Stomach (tissue), 8 donors: ENCODE measurements at regions not wholly inside any gene's neighbourhood (a gene's known extent, or its start where the extent isn't known, plus 50 kb on each side); places are given as distances from the start of the nearest gene placed in this dataset.

Experiments
- DNase-seq, 2 donors: peaks; one replicate each; pipeline versions ENCODE4 v3.0.0 to v3.0.0-alpha.2; 2013 to 2019
- H3K27ac ChIP-seq, 5 donors: fragments of 200-600 bp in 4 of 5; sonication (generic) in 4 of 5; one replicate each; pipeline ENCODE4 v1.5.1; 2013 to 2019; ENCODE audit warnings: mild to moderate bottlenecking in 1 of 5, moderate library complexity in 1 of 5
- H3K27me3 ChIP-seq, 3 donors: fragments of 200-600 bp; sonication (generic); one replicate each; pipeline ENCODE4 v1.5.1; 2017 to 2019; ENCODE audit warnings: mixed run types in 1 of 3
- H3K36me3 ChIP-seq, 4 donors: fragments of 200-600 bp; sonication (generic); 1 replicate in 3 of 4; 2 replicates in 1 of 4; pipeline ENCODE4 v1.5.1; 2016 to 2019
- H3K4me1 ChIP-seq, 4 donors: fragments of 200-600 bp; sonication (generic); one replicate each; pipeline ENCODE4 v1.5.1; 2016 to 2019
- H3K4me3 ChIP-seq, 4 donors: fragments of 200-600 bp; sonication (generic) in 3 of 4; one replicate each; pipeline ENCODE4 v1.5.1; 2016 to 2019; ENCODE audit warnings: mild to moderate bottlenecking in 1 of 4
- H3K9me3 ChIP-seq, 4 donors: fragments of 200-600 bp; sonication (generic); one replicate each; pipeline ENCODE4 v1.5.1; 2016 to 2019
- CTCF ChIP-seq, 7 experiments: fragments of 450-650 bp in 4 of 7; fragments of 200-600 bp in 3 of 7; sonication (generic) in 3 of 7; IDR thresholded peaks; one replicate each; pipeline ENCODE4 v1.5.1; 2016 to 2019; ENCODE audit warnings: antibody characterized with exemption in 7 of 7, control low read depth in 2 of 7, mild to moderate bottlenecking in 1 of 7
- EP300 ChIP-seq: sonication (generic); formaldehyde crosslinking; IDR thresholded peaks from one replicate; pipeline ENCODE4 v1.6.1; 2017; ENCODE audit warnings: antibody characterized with exemption
- POLR2A ChIP-seq, 4 donors: fragments of 450-650 bp; IDR thresholded peaks; one replicate each; pipeline ENCODE4 v1.6.1; 2016; ENCODE audit warnings: antibody characterized with exemption in 4 of 4, control low read depth in 2 of 4, mild to moderate bottlenecking in 1 of 4, moderate library complexity in 1 of 4
- POLR2AphosphoS5 ChIP-seq, 3 donors: sonication (generic); formaldehyde crosslinking; IDR thresholded peaks; one replicate each; pipeline ENCODE4 v1.6.1; 2016; ENCODE audit warnings: antibody characterized with exemption in 3 of 3
- WGBS, 5 donors: extraction: QIAGEN DNeasy Blood & Tissue Kit in 3 of 5; methylation state at CpG; one replicate each; pipeline versions ENCODE4 v1.1.5 to v1.1.7; 2013 to 2018; 5-methylcytosine and 5-hydroxymethylcytosine counted together
- intact Hi-C: fragments of 100-400 bp; cut with DNase I; formaldehyde crosslinking; loops from one replicate; pipeline ENCODE4 v1.15.1; 2023; ENCODE audit warnings: low total_unique reads
- donor health status: healthy with polysubstance abuse.
- donor health status: Bipolar disorder and iron deficiency.
- donor health status: healthy.

- Histone ChIP-seq H3K9me3 (no peaks in the 10 kb centered on the region), H3K27ac (peak overlapping the region in 4 of 5 donors; percentile 44 to 74 (median 57)), H3K27me3 (no peaks in the 10 kb centered on the region), H3K4me1 (peaks cover 0 to 9% (median 0%) of the 10 kb centered on the region in 4 donors), H3K36me3 (no peaks in the 10 kb centered on the region), H3K4me3 (no peak overlapping the region)
- 23 to 52% (median 39%) methylated on average over 8 of the region's 8 CpGs for WGBS, 5 donors
- peak in 1 of 2 donors; percentile 68 for DNase-seq
- TF ChIP-seq EP300 (no peak), CTCF (IDR thresholded peaks at IDR 0.05) (no peak), POLR2AphosphoS5 (IDR thresholded peaks at IDR 0.05) (peak in 1 of 3 donors; percentile 47), POLR2A (IDR thresholded peaks at IDR 0.05) (no peak)
- intact Hi-C loops: no loop called here
Measured at GRCh38 chr14:89641495-89642175, 224.6 kb upstream of the FOXN3 start.

- intact Hi-C loops: no loop called here
- TF ChIP-seq EP300 (no peak), CTCF (IDR thresholded peaks at IDR 0.05) (no peak), POLR2AphosphoS5 (IDR thresholded peaks at IDR 0.05) (no peak), POLR2A (IDR thresholded peaks at IDR 0.05) (no peak)
- 60 to 77% (median 69%) methylated on average over 2 of the region's 2 CpGs for WGBS, 5 donors
- Histone ChIP-seq H3K9me3 (no peaks in the 10 kb centered on the region), H3K27ac (no peak overlapping the region), H3K4me1 (peaks cover 0 to 9% (median 0%) of the 10 kb centered on the region in 4 donors), H3K36me3 (no peaks in the 10 kb centered on the region), H3K27me3 (no peaks in the 10 kb centered on the region), H3K4me3 (no peak overlapping the region)
- no peak for DNase-seq
Measured at GRCh38 chr14:89640141-89640540, 223.1 kb upstream of the FOXN3 start.

GRCh38 chr14:89639687-89640086 is 222.7 kb upstream of the FOXN3 start:
- intact Hi-C loops: no loop called here
- Histone ChIP-seq H3K36me3 (no peaks in the 10 kb centered on the region), H3K27ac (no peak overlapping the region), H3K27me3 (no peaks in the 10 kb centered on the region), H3K9me3 (no peaks in the 10 kb centered on the region), H3K4me1 (peaks cover 0 to 9% (median 0%) of the 10 kb centered on the region in 4 donors), H3K4me3 (no peak overlapping the region)
- WGBS, 5 donors: 84 to 95% (median 91%) methylated on average over 1 of the region's 1 CpG
- DNase-seq: no peak
- TF ChIP-seq POLR2AphosphoS5 (IDR thresholded peaks at IDR 0.05): no peak
- no peak for TF ChIP-seq CTCF (IDR thresholded peaks at IDR 0.05)
- no peak for TF ChIP-seq EP300
- no peak for TF ChIP-seq POLR2A (IDR thresholded peaks at IDR 0.05)

GRCh38 chr14:89638891-89639290 is 221.9 kb upstream of the FOXN3 start:
- TF ChIP-seq CTCF (IDR thresholded peaks at IDR 0.05): no peak
- TF ChIP-seq POLR2A (IDR thresholded peaks at IDR 0.05): no peak
- no peak for TF ChIP-seq POLR2AphosphoS5 (IDR thresholded peaks at IDR 0.05)
- TF ChIP-seq EP300: no peak

More at GRCh38 chr14:89638891-89639290, 221.9 kb upstream of the FOXN3 start:
- Histone ChIP-seq H3K27me3 (no peaks in the 10 kb centered on the region), H3K36me3 (no peaks in the 10 kb centered on the region), H3K4me3 (no peak overlapping the region), H3K9me3 (no peaks in the 10 kb centered on the region), H3K4me1 (peaks cover 0 to 9% (median 0%) of the 10 kb centered on the region in 4 donors), H3K27ac (no peak overlapping the region)
- intact Hi-C loops: no loop called here
- 69 to 76% (median 74%) methylated on average over 4 of the region's 4 CpGs for WGBS, 5 donors
- DNase-seq: no peak
